Colonic mucosa (tissue), 4 donors: ENCODE measurements at regions not wholly inside any gene's neighbourhood (a gene's known extent, or its start where the extent isn't known, plus 50 kb on each side); places are given as distances from the start of the nearest gene placed in this dataset.

Experiments used
- DNase-seq: peaks from one replicate; pipeline ENCODE4 v3.0.0-alpha.2; 2020
- H3K27ac ChIP-seq: fragments of 200-600 bp; one replicate; pipeline ENCODE4 v1.8.0; 2021
- H3K27me3 ChIP-seq: fragments of 200-600 bp; one replicate; pipeline ENCODE4 v1.8.0; 2021
- H3K36me3 ChIP-seq: fragments of 200-600 bp; one replicate; pipeline ENCODE4 v1.8.0; 2021
- H3K4me1 ChIP-seq: fragments of 200-600 bp; one replicate; pipeline ENCODE4 v1.8.0; 2021; ENCODE audit warnings: mild to moderate bottlenecking
- H3K4me3 ChIP-seq: fragments of 200-600 bp; one replicate; pipeline ENCODE4 v1.8.0; 2021
- H3K9ac ChIP-seq, 2 donors: one replicate each; pipeline ENCODE4 v1.7.0; 2013; ENCODE audit warnings: control low read depth in 2 of 2, low read depth in 2 of 2, low read length in 2 of 2
- H3K9me3 ChIP-seq: fragments of 200-600 bp; one replicate; pipeline ENCODE4 v1.8.0; 2021
- CTCF ChIP-seq: fragments of 200-600 bp; IDR thresholded peaks from one replicate; pipeline ENCODE4 v1.8.0; 2022; ENCODE audit warnings: antibody characterized with exemption, mild to moderate bottlenecking
- intact Hi-C: fragments of 100-400 bp; cut with DNase I; formaldehyde crosslinking; loops from one replicate; pipeline ENCODE4 v1.14.1; 2022
- donor health status: healthy.
- donor health status: DM: no; HTN: no; CAD: no.
- donor health status: DM: no; HTN: no; CAD: no.

- Histone ChIP-seq H3K9ac (peak overlapping the region in 1 of 2 donors; percentile 12), H3K4me3 (no peak overlapping the region), H3K27ac (no peak overlapping the region), H3K36me3 (no peaks in the 10 kb centered on the region), H3K27me3 (no peaks in the 10 kb centered on the region), H3K4me1 (no peaks in the 10 kb centered on the region), H3K9me3 (no peaks in the 10 kb centered on the region)
- intact Hi-C loops: no loop called here
- DNase-seq: no peak
- TF ChIP-seq CTCF: no peak
Measured at GRCh38 chr6:6912817-6913744, 194.7 kb upstream of the RREB1 start.

- intact Hi-C loops: no loop called here
- Histone ChIP-seq H3K4me1 (no peaks in the 10 kb centered on the region), H3K9me3 (no peaks in the 10 kb centered on the region), H3K4me3 (peak overlapping the region; percentile 5), H3K36me3 (no peaks in the 10 kb centered on the region), H3K9ac (peak overlapping the region in 1 of 2 donors; percentile 64), H3K27ac (peak overlapping the region; percentile 10), H3K27me3 (no peaks in the 10 kb centered on the region)
- DNase-seq: no peak
- TF ChIP-seq CTCF: no peak
Measured at GRCh38 chr6:6915219-6915618, 192.5 kb upstream of the RREB1 start.

GRCh38 chr6:6915813-6916547 is 191.8 kb upstream of the RREB1 start:
- H3K4me3 ChIP-seq: peak overlapping the region; percentile 5
- no peaks in the 10 kb centered on the region for H3K36me3 ChIP-seq
- H3K27me3 ChIP-seq: no peaks in the 10 kb centered on the region
- peak overlapping the region; percentile 16 to 64 for H3K9ac ChIP-seq
- no peaks in the 10 kb centered on the region for H3K9me3 ChIP-seq
- intact Hi-C loops: no loop called here
- TF ChIP-seq CTCF: no peak
- peak; percentile 58 for DNase-seq
- peak overlapping the region; percentile 10 for H3K27ac ChIP-seq
- H3K4me1 ChIP-seq: no peaks in the 10 kb centered on the region

- intact Hi-C loops: no loop called here
- DNase-seq: no peak
- H3K36me3 ChIP-seq: no peaks in the 10 kb centered on the region
- H3K4me1 ChIP-seq: no peaks in the 10 kb centered on the region
- H3K9ac ChIP-seq: no peak overlapping the region
- H3K27ac ChIP-seq: no peak overlapping the region
- H3K27me3 ChIP-seq: no peaks in the 10 kb centered on the region
- H3K9me3 ChIP-seq: no peaks in the 10 kb centered on the region
- TF ChIP-seq CTCF: no peak
- H3K4me3 ChIP-seq: no peak overlapping the region
Measured at GRCh38 chr6:6916598-6916997, 191.2 kb upstream of the RREB1 start.

GRCh38 chr6:6918216-6918983 is 189.4 kb upstream of the RREB1 start:
- no peak for TF ChIP-seq CTCF
- no peak overlapping the region for H3K27ac ChIP-seq
- no peaks in the 10 kb centered on the region for H3K4me1 ChIP-seq
- H3K9me3 ChIP-seq: no peaks in the 10 kb centered on the region
- H3K4me3 ChIP-seq: no peak overlapping the region
- H3K27me3 ChIP-seq: no peaks in the 10 kb centered on the region
- H3K36me3 ChIP-seq: no peaks in the 10 kb centered on the region
- H3K9ac ChIP-seq: no peak overlapping the region
- intact Hi-C loops: no loop called here
- no peak for DNase-seq
